NCI-H2227 (cell line): ENCODE measurements at regions not wholly inside any gene's neighbourhood (a gene's known extent, or its start where the extent isn't known, plus 50 kb on each side); places are given as distances from the start of the nearest gene placed in this dataset.

ENCODE experiments used
- DNase-seq: peaks from one replicate; lab custom pipeline; 2025; ENCODE audit not compliant: unreplicated experiment; lab: John Stamatoyannopoulos, UW

DNA sequence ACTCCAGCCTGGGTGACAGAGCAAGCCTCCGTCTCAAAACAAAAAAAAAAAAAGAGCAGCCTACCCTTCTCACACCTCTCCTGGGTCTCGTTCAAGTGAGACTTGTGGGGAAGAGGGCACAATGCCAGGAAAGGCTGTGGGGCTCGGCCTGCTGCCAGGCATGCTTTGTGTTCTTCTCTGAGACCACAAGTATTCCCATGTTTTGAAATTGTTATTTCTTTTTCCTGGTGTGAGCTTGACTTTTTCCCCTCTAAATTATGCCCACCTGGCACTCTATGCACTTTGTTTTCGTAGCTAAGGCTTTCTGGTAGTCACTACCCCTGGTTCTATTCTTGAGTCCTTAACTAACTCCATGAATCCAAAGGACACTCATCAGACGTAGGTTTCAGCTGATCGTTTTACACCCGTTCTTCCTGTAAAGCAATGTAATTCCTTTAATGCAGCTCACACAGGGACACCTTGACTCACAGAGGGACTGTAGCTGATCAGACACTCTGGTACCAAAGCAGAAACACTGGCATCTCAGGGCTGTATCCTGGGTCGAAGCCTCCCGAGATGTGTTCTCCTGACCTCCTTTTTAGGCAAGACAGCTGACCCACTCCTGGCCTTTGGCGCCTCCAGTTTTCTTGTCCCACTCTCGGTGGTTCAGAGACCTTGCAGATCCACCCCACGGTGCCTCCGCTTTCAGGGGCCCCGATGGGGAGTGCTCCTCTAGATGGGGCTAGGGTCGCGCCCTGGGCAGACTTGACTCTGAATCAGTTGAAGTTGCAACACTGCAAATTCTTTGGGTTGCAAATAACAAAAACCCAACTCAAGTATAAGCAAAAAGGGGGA is 193.3 kb upstream of the AGAP1 start:
- no peak for DNase-seq

DNA sequence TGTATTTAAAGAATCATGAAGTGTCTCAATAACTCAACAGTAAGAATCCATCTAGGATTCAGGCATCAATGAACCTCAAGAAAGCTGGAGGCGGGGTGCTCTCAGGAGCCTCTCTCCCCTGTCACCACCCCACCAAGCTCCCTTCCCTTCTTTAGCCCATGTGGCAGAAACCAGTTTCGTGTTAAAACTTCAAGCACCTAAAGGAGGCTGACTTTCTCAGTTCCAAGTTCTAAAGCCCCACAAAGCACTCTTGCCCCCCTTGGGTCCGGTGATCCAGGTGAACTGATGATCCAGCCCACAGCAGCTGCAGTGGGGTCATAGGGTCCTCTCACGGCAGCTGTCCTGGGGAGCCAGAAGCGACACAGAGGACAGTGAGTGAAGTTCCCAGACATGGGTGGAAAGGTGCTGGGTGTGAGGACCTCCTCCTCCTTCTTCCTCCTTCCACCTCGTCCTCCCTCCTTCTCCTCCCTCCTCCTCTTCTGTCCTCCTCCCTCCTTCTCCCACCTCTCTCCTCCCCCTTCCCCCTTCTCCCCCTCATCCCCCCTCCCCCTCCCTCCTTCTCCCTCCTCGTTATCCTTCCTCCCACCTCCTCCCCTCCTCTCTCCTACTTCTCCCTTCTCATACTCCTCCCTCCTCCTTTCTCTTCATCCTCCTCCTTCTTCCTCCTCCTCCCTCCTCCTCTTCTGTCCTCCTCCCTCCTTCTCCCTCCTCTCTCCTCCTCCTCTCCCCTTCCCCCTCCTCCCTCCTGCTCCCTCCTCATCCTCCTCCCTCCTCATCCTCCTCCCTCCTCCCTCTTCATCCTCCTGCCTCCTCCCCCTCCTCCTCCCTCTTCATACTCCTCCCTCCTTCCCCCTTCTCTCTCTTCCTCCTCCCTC is 192.4 kb upstream of the AGAP1 start:
- DNase-seq, result no peak

DNA sequence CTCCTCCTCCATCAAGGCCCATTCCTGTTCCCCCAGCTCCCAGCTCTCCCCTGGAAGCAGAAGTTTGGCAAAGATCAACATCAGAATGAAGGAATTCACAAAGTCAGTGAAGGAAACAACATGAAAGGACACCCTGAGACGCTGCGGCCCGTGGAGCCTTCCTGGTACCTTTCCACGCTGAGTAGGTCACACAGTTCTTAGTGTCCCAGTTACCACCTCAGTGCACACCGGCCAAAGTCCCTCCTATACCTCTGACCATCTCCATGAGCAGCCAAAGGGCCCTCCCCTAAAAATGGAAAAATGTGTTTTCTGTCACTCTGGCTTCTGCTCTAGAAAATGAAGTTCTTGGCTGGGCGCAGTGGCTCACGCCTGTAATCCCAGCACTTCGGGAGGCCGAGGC is 191.6 kb upstream of the AGAP1 start:
- DNase-seq, result no peak

DNA sequence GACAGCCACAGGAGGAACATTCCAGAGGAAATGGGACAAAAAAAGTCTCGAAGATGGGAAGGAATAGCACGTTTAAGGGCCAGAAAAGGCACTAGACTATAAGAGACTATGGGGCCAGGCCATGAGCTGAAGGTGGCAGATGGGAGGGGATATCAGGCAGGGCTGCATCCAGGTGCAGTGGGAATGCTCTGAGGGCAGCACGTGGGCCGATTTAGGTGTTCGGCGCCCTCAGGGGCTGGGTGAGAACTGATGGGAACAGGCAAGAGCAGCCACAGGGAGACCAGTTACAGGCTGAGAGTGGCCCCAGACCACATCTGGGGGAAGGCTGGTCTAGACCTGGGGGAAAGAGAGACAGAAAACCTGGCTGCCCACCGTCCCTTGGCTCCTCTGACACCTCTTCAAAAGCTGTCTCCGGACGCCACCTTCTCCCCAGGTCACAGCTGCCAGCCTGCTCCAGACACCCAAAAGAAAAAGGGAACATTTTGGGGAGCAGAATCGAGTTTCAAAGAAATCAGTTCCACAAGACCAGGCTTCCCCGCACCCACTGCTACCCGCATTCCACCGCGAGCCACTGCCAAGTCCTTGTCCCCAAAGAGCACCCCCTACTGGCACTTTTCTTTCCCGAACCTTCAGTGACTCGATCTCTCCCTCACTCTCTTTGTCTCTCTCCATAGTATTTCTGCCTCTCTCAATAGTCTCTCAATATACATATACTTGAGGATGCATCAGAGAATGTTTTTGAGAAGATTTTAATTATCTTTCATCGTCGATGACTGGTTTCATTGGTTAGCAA is 190.1 kb upstream of the AGAP1 start:
- no peak for DNase-seq

DNA sequence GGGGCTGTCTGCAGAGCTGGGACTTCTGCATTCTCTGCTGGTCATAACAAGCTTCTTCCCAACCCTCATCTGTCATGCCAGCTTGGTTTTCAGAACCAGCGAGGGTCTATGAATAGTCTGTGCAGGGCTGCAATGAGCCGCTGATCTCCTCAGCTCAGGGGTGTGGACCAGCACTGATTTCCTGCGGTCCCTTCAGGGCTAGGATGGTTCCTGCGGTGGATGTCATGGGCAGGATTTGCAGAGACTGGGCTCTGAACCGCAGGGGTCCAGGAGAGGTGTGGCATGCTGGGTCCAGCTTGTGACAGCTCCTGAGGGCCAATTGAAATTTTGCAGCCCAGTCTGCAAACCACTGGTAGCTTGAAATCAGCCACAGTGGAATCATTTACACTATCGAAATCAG is 188.2 kb upstream of the AGAP1 start:
- no peak for DNase-seq

DNA sequence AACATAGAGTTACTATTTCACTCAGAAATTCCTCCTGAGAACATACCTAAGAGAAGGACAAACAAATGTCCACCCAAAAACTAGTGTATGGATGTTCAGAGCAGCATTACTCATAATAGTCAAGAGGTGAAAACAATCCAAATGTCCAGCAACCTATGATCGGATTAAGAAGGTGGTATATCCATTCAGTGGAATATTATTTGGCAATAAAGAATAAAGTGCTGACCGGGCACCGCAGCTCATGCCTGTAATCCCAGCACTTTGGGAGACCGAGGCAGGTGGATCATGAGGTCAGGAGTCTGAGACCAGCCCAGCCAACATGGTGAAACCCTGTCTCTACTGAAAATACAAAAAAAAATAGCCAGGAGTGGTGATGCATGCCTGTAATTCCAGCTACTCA is 182.8 kb upstream of the AGAP1 start:
- no peak for DNase-seq

DNA sequence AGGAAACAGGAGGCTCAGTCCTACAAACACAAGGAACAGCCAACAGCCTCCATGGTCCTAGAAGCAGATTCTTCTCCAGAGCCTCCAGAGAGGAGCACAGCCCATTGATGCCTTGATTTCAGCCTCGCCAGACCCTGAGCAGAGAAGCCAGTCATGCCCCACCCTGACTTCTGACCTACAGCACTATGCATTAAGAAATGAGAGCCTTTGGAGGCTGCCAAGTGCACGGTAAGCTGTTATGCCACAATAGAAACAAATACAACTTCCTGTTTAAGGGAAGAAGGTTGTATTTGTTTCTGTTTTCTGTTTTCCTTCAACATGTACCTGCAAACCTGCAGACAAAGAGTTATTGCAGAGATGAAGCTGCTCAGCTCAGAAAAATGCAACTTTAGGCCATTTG is 181.3 kb upstream of the AGAP1 start:
- DNase-seq, result no peak

DNA sequence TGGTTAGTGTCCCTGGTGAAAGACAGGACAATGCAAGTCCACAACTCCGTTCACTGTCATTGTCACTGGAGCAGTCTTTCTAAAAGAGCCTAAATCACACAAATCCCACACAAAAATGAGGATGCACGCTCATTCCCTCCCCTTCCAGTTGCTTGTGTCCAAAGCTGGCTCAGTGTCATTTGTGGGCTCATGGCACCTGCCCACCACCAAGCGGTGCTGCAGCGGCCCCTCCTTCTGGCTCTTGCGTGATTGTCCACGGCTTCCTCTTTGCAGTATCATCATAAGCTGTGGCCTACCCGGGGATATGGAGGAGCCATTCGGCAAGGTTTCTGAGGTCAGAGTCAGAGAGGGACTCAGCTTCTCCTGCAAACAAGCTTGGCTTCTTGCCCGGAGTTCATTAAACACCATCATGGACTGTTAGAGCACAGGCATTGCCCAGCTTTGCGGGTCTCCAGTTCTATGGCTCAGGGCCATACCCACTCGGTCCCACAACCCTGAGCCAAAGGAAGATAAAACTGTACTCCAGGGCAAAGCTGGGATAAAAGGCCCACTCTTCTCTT is 179.4 kb upstream of the AGAP1 start:
- DNase-seq, result peak; percentile 77

DNA sequence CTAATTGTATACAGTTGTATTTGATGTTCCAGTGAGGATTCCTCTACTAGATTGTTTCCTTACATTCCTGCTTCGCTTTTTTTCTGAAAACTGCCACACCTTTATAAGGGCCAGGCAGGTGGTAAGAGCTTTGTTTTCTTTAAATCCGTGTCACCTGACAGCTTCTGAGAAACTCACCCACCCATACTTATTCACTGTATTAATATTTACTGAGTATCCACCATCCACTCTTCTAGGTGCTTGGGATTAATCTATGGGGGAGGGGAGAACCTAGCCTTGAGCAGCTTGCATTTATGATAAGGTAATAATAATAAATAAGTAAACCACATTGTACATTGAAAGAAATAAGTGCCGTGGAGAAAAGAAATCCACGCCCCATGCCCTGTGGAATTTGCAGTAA is 174.7 kb upstream of the AGAP1 start:
- no peak for DNase-seq

DNA sequence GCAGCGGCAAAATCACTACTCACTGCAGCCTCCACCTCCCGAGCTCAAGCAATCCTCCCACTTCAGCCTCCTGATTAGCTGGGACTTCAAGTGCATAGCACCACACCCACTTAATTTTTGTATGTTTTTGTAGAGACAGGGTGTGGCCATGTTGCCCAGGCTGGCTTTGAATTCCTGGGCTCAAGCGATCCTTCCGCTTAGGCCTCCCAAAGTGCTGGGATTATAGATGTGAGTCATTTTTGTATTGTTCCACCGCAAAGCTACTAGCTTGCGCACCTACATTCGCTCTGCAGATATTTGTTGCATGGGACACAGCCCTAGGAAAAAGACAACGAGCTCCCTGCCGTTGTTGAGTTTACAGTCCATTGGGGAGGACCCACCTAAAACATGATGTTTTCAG is 173.5 kb upstream of the AGAP1 start:
- no peak for DNase-seq

DNA sequence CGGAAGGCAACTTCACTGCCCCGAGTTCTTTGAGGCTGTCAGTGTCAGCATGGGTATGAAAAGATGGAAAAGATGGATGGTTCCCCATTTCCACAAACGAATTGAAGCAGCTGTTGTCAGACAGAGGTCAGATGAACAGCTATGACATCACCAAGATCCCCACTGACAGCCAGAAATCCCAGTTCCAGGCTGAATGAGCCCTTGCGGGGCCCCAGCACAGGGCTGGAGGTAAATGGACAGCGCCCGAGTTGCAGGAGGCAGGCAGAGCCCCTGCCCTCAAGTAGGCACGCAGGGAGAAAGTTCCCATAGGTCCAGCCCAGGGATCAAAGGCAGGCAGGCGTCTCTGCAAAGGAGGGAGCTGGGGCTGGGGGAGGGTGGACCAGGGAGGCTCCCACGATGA is 169.5 kb upstream of the AGAP1 start:
- no peak for DNase-seq

DNA sequence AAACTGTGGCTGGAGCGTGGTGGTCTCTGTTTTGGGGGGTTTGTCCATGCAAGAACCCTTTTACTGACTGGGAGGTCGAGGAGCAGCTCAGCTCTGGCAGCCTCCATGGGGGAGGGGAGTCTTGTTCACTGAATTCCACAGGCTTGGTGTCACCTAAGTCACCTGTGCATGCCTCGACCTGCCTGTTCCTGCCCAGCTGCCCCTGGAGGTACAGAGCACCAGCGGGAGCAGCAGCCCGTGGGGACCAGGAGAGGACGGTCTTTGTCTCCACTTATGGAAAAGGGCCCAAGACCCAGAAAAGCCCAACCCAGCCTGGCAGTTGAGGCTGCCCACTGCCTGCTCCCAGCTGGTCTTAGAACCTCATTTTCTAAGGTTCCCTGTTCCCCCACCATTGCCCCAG is 168.7 kb upstream of the AGAP1 start:
- no peak for DNase-seq

DNA sequence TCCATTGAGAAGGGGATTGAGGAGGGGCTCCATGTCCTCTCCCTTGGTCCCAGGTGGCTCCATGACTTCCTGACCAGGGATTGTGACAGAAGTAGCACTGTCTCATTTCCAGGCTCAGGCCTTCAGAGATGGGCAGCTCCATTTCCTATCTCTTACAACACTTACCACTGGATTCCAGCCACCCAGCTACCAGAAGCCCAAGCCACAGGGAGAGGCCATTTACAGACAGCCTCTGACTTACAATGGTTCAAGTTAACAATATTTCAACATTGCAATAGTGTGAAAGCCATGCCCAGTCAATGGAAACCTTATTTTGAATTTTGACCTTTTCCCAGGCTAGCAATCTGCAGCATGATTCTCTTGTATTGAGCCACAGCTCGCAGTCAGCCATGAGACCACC is 164.9 kb upstream of the AGAP1 start:
- DNase-seq, result no peak

DNA sequence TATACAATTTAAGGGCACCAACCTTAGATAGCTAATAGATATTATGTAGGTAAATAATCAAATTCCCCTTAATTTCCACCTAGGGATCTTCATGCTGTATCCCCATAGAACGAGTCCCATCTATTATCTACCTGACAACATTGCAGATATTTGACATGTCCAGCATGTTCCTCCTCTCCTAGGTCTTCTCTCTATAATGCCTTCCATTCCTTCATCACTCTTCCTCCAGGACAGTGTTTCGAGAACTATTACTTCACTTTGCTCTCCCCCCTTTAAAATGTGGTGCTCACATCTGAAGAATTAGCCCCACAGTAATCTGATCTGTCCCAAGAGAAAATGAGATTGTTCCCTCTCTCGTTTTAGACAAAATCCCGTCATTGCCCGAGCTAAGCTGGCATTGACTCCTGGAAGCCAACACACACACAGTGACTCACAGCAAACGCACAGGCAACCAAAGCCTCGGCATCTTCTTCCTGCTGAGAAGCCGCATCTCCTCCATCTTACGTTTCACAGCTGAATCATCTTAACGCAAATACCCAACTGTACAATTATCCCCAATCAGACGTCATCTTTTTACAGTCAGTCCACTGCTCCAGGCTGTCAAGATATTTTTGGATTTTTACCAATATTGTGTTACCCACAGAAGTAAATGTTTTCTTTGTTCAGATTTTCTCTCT is 162.9 kb upstream of the AGAP1 start:
- DNase-seq, result peak; percentile 43

DNA sequence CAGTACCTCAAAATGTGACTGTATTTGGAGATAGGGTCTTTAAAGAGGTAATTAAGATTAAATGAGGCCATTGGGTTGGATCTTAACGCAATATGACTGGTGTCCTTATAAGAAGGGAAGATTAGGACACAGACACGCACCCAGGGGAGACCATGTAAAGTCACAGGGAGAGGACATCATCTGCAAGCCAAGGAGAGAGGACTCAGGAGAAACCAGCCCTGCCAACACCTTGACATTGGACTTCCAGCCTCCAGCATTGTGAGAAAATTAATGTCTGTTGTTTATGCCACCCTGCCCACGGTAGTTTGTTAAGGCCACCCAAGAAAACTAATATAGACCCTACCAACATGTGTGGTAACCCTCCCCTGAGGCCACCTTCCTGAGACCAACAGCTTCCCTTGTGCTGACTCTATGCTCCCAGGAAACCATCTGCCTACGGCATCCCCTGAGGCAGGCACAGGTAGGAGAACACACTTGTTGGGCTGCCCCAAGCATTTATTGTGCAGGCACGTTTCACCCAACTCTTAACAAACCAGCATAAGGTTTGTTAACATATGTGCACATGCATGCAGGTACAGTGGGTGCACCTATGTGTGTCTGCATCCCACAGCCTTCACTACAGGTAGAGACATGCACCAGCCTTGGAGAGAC is 161.5 kb upstream of the AGAP1 start:
- no peak for DNase-seq

DNA sequence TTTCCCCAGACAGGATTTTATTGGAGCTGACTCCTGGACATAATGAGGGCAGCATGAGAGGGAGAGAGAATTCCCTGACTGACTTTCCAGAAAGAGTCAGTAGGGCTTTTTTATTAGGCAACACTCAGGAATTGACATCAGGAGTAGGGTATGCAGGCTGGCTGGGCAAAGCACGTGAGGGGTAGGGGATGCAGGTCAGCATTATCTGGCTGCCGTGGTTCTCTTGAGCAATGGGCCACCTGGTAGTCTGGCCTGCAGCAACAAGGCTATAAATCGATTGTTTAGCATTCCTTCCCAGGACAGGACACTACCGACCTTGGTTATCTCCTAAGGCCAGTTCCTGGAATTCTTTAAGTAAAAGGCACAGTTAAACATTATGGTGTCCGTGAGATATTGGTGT is 160.8 kb upstream of the AGAP1 start:
- DNase-seq, result no peak

DNA sequence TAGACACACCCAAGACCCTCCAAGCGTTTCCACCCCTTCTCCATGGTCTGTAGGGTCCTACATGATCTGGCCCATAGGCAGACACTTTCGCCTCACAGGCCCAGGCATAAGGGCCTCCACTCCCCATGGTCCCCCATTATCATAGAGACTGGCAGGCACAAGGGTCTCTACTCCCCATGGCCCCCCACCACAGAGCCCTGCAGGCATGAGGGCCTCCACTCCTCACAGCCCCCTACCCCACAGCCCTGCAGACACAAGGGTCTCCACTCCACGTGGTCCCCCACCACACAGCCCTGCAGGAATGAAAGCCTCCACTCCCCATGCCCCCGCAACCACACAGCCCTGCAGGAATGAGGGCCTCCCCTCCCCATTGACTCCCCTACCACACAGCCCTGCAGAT is 159.7 kb upstream of the AGAP1 start:
- no peak for DNase-seq

DNA sequence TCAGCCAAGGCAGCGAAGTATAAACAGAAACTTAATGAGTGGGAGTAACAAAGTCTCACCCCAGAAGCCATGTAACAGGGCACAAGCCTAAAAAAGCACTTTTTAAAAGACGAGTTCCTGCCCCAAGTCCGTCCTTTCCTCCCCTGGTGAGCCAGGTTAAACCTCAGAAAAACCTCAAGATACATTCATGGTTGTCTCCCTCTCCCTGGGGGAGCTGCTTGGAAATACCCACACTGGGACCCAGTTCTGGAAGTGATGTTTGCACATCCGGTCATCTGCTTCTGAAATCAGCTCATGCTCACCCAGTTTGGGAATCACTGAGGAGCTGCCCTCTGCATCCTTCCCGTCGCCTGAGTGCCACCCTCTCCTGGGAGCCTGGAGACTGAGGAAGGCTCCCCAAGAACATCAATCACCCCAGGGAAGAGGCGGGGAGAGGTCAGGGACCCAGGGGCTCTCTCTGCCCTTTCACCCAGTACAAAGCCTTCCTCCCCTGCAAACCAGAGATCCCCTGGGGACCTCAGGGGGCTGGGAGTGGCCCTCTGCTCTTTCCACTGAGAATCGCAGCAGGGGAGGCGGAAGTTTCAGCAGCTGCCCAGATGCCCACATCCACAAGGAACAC is 150.6 kb upstream of the AGAP1 start:
- DNase-seq, result no peak

DNA sequence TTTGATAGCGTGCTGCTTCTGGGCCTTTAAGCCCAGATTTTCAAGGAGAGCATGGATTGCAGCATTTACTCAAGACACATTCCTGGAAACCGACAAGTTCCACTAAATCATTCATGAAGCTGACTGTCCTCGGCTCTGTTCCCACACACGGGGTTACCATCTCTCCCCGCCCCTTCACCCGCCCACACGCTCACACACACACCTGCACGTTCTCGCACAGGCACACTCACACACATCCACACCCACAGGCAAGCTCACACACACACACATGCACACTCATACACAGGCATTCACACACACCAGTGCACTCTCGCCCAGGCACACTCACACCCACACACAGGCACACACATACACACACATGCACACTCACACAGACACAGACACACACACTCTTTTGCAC is 150.0 kb upstream of the AGAP1 start:
- no peak for DNase-seq

DNA sequence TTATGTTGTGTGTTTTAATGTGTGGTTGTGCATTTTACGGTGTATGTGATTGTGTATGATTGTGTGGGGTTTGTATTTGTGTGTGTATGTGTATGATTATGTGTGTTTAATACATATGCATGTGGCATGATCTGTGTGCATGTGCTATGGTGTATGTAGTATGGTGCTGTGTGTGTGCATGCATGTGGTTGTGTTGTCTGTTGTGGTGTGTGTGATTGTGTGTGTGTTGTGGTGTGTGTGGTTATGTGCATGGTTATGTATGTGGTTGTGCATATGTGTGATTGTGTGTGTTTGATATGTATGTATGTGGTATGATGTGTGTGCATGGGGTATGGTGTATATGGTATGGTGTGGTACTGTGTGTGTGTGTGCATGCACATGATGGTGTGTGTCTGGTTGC is 148.1 kb upstream of the AGAP1 start:
- DNase-seq, result no peak
